Panc1 (cell line): ENCODE measurements at regions not wholly inside any gene's neighbourhood (a gene's known extent, or its start where the extent isn't known, plus 50 kb on each side); places are given as distances from the start of the nearest gene placed in this dataset.
A peak's percentile ranks its signal among the peaks of the same experiment; 100 is the strongest.

ENCODE experiments used
- POLR2AphosphoS5 ChIP-seq: IDR thresholded peaks from 2 replicates; pipeline ENCODE4 v1.6.1; 2012; ENCODE audit warnings: mild to moderate bottlenecking, low read depth, low read length, moderate library complexity
- SIN3A ChIP-seq: IDR thresholded peaks from 2 replicates; pipeline ENCODE4 v1.6.1; 2012; ENCODE audit warnings: low read depth, mild to moderate bottlenecking, low read length, moderate library complexity, borderline replicate concordance; ENCODE audit not compliant: insufficient read depth
- TCF7L2 ChIP-seq: IDR thresholded peaks from 2 replicates; pipeline ENCODE4 v1.6.1; 2011; ENCODE audit warnings: mild to moderate bottlenecking, low read depth, low read length, inconsistent platforms
- TF ChIP-seq, protein P1 (sequence below): fragments of 450-650 bp; IDR thresholded peaks from 2 replicates; pipeline ENCODE4 v1.5.1; 2017; ENCODE audit warnings: mild to moderate bottlenecking
- TF ChIP-seq, protein P2 (sequence below), 2 experiments: IDR thresholded peaks; 2 replicates each; pipeline ENCODE4 v1.6.1; 2011 to 2012; ENCODE audit warnings: low read depth in 2 of 2, control low read depth in 1 of 2, low read length in 1 of 2, mild to moderate bottlenecking in 1 of 2, moderate library complexity in 1 of 2; ENCODE audit not compliant: insufficient read depth in 1 of 2

DNA sequence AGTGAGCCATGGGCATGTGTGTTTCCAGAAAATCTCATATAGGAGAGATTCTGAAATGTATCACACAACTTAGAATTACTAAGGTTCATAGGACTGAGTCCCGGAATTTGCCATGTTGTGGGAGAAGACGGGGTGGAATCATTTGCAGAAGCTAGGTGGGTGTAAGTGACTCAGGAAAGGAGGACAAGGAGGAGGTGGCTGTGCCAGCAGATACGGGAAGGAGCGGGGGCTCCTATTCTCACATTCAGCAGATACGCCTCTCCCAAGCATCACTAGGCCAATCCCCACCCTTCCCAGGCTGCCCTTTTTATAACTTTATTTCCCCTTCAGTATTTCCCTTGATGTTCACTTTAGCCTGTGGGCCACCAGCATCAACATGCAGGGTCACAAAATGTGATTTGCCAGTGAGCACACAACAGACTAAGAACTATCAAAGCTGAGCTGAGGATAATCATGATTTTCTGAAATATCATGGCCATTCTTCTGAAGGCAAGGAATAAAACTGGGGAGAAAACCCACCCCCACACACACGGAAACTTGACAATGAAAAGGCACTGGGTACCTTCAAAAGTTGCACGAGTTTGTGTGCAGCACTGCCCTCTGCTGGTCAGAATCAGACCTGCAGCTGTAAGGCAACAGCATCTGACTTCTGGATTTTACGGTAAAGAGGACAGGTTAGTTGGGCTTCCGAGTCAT lies 133.2 kb downstream of the MTX3 start:
- TF ChIP-seq, protein P1, sequence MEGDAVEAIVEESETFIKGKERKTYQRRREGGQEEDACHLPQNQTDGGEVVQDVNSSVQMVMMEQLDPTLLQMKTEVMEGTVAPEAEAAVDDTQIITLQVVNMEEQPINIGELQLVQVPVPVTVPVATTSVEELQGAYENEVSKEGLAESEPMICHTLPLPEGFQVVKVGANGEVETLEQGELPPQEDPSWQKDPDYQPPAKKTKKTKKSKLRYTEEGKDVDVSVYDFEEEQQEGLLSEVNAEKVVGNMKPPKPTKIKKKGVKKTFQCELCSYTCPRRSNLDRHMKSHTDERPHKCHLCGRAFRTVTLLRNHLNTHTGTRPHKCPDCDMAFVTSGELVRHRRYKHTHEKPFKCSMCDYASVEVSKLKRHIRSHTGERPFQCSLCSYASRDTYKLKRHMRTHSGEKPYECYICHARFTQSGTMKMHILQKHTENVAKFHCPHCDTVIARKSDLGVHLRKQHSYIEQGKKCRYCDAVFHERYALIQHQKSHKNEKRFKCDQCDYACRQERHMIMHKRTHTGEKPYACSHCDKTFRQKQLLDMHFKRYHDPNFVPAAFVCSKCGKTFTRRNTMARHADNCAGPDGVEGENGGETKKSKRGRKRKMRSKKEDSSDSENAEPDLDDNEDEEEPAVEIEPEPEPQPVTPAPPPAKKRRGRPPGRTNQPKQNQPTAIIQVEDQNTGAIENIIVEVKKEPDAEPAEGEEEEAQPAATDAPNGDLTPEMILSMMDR: peak; percentile 95
- TF ChIP-seq POLR2AphosphoS5: no peak
- TF ChIP-seq TCF7L2: no peak
- TF ChIP-seq, protein P2, sequence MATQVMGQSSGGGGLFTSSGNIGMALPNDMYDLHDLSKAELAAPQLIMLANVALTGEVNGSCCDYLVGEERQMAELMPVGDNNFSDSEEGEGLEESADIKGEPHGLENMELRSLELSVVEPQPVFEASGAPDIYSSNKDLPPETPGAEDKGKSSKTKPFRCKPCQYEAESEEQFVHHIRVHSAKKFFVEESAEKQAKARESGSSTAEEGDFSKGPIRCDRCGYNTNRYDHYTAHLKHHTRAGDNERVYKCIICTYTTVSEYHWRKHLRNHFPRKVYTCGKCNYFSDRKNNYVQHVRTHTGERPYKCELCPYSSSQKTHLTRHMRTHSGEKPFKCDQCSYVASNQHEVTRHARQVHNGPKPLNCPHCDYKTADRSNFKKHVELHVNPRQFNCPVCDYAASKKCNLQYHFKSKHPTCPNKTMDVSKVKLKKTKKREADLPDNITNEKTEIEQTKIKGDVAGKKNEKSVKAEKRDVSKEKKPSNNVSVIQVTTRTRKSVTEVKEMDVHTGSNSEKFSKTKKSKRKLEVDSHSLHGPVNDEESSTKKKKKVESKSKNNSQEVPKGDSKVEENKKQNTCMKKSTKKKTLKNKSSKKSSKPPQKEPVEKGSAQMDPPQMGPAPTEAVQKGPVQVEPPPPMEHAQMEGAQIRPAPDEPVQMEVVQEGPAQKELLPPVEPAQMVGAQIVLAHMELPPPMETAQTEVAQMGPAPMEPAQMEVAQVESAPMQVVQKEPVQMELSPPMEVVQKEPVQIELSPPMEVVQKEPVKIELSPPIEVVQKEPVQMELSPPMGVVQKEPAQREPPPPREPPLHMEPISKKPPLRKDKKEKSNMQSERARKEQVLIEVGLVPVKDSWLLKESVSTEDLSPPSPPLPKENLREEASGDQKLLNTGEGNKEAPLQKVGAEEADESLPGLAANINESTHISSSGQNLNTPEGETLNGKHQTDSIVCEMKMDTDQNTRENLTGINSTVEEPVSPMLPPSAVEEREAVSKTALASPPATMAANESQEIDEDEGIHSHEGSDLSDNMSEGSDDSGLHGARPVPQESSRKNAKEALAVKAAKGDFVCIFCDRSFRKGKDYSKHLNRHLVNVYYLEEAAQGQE (IDR thresholded peaks at IDR 0.05; ENCODE audit: insufficient read depth in 1 of 2, low read depth in 2 of 2, low read length in 1 of 2): no peak
- no peak for TF ChIP-seq SIN3A
